Breast epithelium (tissue), 4 donors: ENCODE measurements at regions not wholly inside any gene's neighbourhood (a gene's known extent, or its start where the extent isn't known, plus 50 kb on each side); places are given as distances from the start of the nearest gene placed in this dataset.

Experiments used
- DNase-seq, 2 donors: peaks; one replicate each; pipeline ENCODE4 v3.0.0-alpha.2; 2019; ENCODE audit warnings: low spot score in 2 of 2
- H3K27ac ChIP-seq, 2 donors: fragments of 200-600 bp; sonication (generic) in 1 of 2; one replicate each; pipeline ENCODE4 v1.5.1; 2016 to 2019; ENCODE audit warnings: mild to moderate bottlenecking in 1 of 2
- H3K27me3 ChIP-seq, 2 donors: fragments of 200-600 bp; sonication (generic) in 1 of 2; one replicate each; pipeline versions ENCODE4 v1.5.1 to v1.6.0; 2017 to 2019; ENCODE audit warnings: control low read depth in 1 of 2, mild to moderate bottlenecking in 1 of 2
- H3K36me3 ChIP-seq: fragments of 200-600 bp; one replicate; pipeline ENCODE4 v1.5.1; 2019
- H3K4me1 ChIP-seq, 2 donors: fragments of 200-600 bp; sonication (generic); one replicate each; pipeline ENCODE4 v1.5.1; 2016 to 2019; ENCODE audit warnings: control low read depth in 1 of 2
- H3K4me3 ChIP-seq, 3 donors: fragments of 200-600 bp; sonication (generic); 1 replicate in 2 of 3; 2 replicates in 1 of 3; pipeline ENCODE4 v1.5.1; 2016 to 2019; ENCODE audit warnings: mild to moderate bottlenecking in 3 of 3, moderate library complexity in 2 of 3
- H3K9me3 ChIP-seq, 2 donors: fragments of 200-600 bp; sonication (generic) in 1 of 2; one replicate each; pipeline ENCODE4 v1.5.1; 2016 to 2019; ENCODE audit warnings: control low read depth in 1 of 2
- POLR2A ChIP-seq: fragments of 450-650 bp; IDR thresholded peaks from one replicate; pipeline ENCODE4 v1.6.1; 2016; ENCODE audit warnings: antibody characterized with exemption, mild to moderate bottlenecking, moderate library complexity
- POLR2AphosphoS5 ChIP-seq, 3 donors: sonication (generic); formaldehyde crosslinking; IDR thresholded peaks; one replicate each; pipeline ENCODE4 v1.6.1; 2017; ENCODE audit warnings: antibody characterized with exemption in 3 of 3
- intact Hi-C: fragments of 100-400 bp; cut with DNase I; formaldehyde crosslinking; loops from one replicate; pipeline ENCODE4 v1.15.1; 2023; ENCODE audit warnings: low total_unique reads
- TF ChIP-seq, protein P1 (sequence below), 3 donors: fragments of 450-650 bp; IDR thresholded peaks; one replicate each; pipeline ENCODE4 v1.5.1; 2016 to 2017; ENCODE audit warnings: antibody characterized with exemption in 3 of 3, mild to moderate bottlenecking in 3 of 3, moderate library complexity in 3 of 3

DNA sequence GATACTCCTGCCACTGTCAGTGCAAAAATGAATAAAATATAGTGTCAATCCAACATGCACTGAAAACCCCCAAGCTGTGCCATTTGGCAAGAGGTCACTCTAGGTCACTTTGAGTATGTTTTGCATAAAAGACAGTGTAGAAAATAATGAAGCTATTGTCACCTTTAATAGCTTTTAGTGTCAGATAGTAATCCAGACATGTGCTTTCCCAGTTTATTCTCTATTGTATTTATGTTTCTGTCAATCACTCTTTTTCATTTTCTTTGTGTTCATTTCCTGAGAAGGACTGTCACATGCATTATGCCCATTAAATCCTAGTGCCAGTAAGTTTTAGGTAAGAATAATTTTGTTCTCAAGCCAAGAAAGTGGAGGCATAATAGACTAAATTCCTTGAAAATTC lies 1073.9 kb upstream of the CDH2 start:
- no peaks in the 10 kb centered on the region for H3K36me3 ChIP-seq
- H3K4me3 ChIP-seq, result no peak overlapping the region
- H3K27ac ChIP-seq, result no peak overlapping the region
- H3K4me1 ChIP-seq, result no peaks in the 10 kb centered on the region
- no peaks in the 10 kb centered on the region for H3K9me3 ChIP-seq
- intact Hi-C loops, result no loop called here
- TF ChIP-seq, protein P1, sequence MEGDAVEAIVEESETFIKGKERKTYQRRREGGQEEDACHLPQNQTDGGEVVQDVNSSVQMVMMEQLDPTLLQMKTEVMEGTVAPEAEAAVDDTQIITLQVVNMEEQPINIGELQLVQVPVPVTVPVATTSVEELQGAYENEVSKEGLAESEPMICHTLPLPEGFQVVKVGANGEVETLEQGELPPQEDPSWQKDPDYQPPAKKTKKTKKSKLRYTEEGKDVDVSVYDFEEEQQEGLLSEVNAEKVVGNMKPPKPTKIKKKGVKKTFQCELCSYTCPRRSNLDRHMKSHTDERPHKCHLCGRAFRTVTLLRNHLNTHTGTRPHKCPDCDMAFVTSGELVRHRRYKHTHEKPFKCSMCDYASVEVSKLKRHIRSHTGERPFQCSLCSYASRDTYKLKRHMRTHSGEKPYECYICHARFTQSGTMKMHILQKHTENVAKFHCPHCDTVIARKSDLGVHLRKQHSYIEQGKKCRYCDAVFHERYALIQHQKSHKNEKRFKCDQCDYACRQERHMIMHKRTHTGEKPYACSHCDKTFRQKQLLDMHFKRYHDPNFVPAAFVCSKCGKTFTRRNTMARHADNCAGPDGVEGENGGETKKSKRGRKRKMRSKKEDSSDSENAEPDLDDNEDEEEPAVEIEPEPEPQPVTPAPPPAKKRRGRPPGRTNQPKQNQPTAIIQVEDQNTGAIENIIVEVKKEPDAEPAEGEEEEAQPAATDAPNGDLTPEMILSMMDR (IDR thresholded peaks at IDR 0.05), result no peak
- TF ChIP-seq POLR2AphosphoS5 (IDR thresholded peaks at IDR 0.05) (no peak), POLR2A (no peak)
- no peak for DNase-seq
- no peaks in the 10 kb centered on the region for H3K27me3 ChIP-seq

DNA sequence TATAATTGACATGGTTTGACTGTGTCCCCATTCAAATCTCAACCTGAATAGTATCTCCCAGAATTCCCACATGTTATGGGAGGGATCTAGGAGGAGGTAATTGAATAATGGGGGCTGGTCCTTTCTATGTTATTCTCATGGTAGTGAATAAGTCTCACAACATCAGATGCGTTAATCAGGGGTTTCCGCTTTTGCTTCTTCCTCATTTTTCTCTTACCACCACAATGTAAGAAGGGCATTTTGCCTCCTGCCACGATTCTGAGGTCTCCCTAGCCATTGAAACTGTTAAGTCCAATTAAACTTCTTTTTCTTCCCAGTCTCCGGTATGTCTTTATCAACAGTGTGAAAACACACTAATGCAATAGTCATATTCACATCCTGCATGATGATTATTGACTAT lies 1073.3 kb upstream of the CDH2 start:
- H3K27ac ChIP-seq, result no peak overlapping the region
- DNase-seq, result no peak
- intact Hi-C loops, result no loop called here

DNA sequence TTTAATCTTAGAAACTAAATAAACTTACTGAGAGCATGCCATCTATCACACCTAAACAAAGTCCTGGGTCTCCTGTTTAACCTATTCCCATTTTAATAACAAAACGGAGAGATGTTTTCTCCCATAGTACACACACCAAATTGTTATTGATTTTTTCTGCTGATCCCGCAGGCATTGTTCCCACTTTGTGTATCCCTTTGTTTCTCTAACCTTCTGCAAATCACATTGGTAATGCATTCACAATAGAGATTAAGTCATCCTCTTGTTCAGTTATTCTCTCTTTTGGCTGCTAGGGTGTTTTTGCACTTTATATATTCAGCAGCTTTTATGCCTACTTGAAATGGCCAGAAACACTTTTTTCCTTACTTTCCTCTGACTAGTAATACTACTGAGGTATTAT lies 1071.9 kb upstream of the CDH2 start:
- no peaks in the 10 kb centered on the region for H3K27me3 ChIP-seq
- H3K4me3 ChIP-seq, result no peak overlapping the region
- intact Hi-C loops, result no loop called here
- H3K27ac ChIP-seq, result no peak overlapping the region
- DNase-seq, result no peak
- no peak for TF ChIP-seq POLR2AphosphoS5 (IDR thresholded peaks at IDR 0.05)
- TF ChIP-seq, protein P1 (IDR thresholded peaks at IDR 0.05), result no peak
- TF ChIP-seq POLR2A, result no peak
- no peaks in the 10 kb centered on the region for H3K9me3 ChIP-seq
- H3K36me3 ChIP-seq, result no peaks in the 10 kb centered on the region
- H3K4me1 ChIP-seq, result no peaks in the 10 kb centered on the region

More for the DNA sequence above, 1073.3 kb upstream of the CDH2 start:
- TF ChIP-seq POLR2AphosphoS5 (IDR thresholded peaks at IDR 0.05) (no peak), POLR2A (no peak)
- TF ChIP-seq, protein P1 (IDR thresholded peaks at IDR 0.05), result no peak
- Histone ChIP-seq H3K4me3 (no peak overlapping the region), H3K27me3 (no peaks in the 10 kb centered on the region), H3K9me3 (no peaks in the 10 kb centered on the region), H3K4me1 (no peaks in the 10 kb centered on the region), H3K36me3 (no peaks in the 10 kb centered on the region)

DNA sequence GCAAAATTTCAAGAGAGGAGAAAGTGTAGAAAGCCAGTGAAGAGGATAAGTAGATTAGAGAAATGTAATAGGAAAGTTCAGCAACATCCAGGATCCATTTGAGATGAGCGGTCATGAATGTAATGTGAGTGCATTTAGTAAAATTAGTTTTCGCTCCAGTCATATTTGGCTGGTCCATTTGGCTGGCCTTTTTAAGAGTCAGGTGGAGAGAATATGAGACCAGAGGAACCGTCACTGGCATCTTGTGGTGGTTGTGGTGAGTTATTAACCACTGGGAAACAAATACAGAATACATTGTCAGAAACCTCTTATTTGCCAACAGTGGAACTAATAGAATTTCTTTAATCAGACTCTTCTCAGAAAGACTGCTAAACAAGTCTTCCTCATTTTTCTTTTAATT lies 1064.3 kb upstream of the CDH2 start:
- H3K27ac ChIP-seq, result no peak overlapping the region
- no peaks in the 10 kb centered on the region for H3K36me3 ChIP-seq
- TF ChIP-seq, protein P1 (IDR thresholded peaks at IDR 0.05), result no peak
- TF ChIP-seq POLR2A (no peak), POLR2AphosphoS5 (IDR thresholded peaks at IDR 0.05) (no peak)
- DNase-seq, result no peak
- H3K4me3 ChIP-seq, result no peak overlapping the region
- intact Hi-C loops, result no loop called here
- H3K4me1 ChIP-seq, result no peaks in the 10 kb centered on the region
- H3K27me3 ChIP-seq, result no peaks in the 10 kb centered on the region
- H3K9me3 ChIP-seq, result no peaks in the 10 kb centered on the region

DNA sequence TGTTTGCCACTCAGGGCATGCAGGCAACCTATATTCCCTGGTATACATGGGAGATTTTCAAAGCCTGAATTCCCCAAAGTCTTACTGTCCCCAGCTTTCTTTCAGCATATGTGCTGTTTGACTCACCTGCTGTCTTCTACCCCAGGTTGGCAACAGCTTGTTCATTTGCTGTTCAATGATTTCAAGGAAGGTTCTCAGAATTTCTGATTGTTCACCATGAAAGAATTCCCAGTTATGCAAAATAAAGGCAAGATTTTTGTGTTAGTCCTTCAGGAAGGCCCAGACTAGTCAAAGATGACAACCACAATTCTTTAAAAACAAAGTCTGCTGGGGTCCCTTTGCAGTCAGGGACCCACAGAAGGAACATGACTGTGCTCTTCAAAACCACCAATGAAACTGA lies 1057.8 kb upstream of the CDH2 start:
- Histone ChIP-seq H3K9me3 (peaks cover 0 to 4% of the 10 kb centered on the region in 2 donors), H3K36me3 (no peaks in the 10 kb centered on the region), H3K27me3 (no peaks in the 10 kb centered on the region), H3K27ac (no peak overlapping the region), H3K4me3 (no peak overlapping the region), H3K4me1 (no peaks in the 10 kb centered on the region)
- TF ChIP-seq POLR2A (no peak), POLR2AphosphoS5 (IDR thresholded peaks at IDR 0.05) (no peak)
- TF ChIP-seq, protein P1 (IDR thresholded peaks at IDR 0.05), result no peak
- intact Hi-C loops, result no loop called here
- DNase-seq, result no peak
